NCI-H774 (cell line): ENCODE measurements at regions not wholly inside any gene's neighbourhood (a gene's known extent, or its start where the extent isn't known, plus 50 kb on each side); places are given as distances from the start of the nearest gene placed in this dataset.

Source experiments
- DNase-seq: peaks from one replicate; lab custom pipeline; 2025; lab: John Stamatoyannopoulos, UW

DNA sequence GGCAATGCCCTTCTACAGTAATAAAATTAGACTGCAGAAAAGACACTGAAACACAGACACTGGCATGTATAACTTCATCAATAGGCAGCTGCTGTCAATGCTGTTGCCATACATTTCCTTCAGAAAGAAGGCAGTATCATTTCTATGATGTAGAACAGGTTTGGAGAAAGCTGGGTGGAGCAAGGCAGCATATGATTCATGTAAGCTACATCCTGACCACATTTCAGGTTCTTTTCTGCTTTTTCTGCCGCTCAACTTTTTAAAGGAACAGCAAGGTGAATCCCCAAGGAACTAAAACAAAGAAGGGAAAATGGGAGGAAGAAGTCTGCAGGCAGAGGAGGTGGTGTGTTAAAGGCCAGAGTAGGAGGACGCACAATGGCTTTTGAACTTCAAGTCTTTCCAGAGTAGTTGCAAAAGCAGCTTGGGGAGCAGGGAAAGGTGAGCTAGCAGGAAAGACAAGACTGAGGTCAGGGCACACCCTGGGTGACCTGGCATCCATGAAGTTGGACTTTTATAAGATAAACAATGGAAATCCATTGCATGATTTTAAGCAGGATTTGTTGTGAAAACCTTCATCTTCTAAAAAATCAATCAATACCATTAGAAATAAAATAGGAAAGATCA is 142.1 kb downstream of the MED10 start:
- no peak for DNase-seq

DNA sequence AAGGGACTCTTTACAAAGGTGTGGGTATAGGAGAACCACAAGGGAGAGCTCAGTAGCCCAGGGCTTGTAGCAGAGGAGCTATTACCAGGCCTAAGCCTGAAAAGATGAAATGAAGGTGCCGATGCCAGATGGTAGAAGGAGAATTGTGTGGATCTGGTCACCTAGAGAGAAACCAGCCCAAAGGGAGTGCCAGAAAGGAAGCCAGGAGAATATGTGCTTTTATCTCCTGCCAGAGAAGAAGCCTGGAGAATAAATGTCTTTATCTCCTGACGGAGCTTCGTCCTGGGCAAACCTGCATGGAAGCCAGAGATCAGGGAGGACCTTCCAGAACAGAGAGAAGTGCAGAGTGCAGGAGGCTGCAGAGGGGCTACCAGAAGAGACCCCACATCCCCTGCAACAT is 142.6 kb downstream of the MED10 start:
- no peak for DNase-seq

DNA sequence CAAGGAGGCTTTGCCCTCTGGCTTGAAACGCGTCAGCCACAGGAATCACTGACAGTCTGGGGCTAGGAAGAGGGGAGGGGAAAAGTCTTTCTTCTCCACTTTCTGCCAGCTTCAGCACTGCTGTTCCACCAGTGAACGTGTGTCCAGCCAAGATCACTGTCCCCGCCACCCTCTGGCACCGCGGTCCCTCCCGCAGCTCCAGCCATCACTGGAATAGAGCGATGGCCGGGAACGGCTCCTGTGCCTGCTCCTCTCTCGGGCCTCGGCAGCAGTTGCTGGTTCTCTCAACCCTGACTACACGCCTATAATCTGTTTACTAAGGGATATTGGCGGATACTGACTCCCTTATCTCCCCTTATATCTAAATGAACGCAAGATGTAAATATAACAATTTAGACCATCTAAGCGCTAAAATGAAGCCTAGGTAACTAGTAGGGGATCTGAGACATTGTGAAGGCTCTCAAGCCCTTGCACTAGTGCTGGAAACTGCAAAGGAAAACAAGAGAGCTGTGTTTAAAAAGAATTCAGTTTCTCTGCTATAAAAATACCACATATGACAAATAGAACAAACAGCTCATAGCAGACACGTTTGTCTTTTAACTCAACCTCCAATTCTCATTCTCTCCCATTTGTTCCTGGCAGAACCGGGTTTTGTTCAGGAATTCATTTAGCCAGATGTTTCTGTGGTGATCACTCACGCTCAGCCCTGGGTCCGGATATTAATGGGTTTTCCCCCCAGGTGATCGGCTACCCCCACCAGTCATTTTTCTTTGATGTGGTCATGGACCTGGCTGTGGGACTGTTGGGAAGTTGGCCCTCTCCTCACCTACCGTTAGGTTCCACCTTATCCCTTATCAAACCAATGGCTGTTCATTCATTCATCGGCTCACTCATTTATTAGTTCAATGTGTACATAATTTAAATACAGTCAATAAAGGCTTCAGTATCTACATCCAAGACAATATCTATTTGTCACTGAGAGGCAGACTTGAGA is 149.8 kb downstream of the MED10 start:
- DNase-seq: no peak

DNA sequence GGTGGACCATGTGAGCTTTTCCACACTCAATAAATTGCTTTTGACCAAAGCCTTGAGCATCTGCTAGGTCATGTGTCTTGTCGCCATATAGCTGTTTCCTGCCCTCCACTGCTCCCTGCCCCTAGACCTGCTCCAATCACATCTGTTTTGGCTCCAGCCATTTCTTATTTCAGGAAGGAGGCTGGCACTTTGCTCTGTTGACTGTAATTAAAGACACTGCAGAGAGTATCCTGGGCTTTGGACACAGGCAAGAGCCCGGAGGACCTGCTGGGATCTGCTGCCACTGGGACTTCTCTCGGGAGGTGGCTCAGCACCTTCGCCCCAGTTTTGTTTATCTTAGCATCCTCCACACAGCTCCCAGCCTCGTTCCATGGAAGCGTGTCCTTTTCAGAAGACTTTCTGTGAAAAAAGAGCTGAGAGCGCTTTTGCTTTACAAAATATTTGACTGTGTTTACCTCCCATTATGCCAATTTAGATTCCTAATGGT is 153.2 kb downstream of the MED10 start:
- DNase-seq: no peak

DNA sequence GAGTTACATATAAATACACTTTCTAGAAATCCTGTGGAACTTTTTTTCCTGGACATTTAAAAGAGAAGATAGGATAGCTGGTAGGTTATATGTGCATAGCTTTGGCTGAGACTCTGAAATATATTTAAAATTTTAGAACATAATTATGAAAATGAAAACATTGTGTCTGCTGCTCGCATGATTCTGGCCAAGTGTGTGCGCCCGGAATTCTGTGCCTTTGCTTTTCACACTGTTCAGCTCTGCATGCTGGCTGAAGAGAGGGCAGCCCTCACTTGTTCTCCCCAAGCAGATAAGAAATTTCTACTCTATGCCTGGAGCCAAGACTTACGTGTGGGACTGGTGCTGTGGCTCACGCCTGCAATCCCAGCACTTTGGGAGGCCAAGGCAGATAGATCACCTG is 153.9 kb downstream of the MED10 start:
- no peak for DNase-seq

DNA sequence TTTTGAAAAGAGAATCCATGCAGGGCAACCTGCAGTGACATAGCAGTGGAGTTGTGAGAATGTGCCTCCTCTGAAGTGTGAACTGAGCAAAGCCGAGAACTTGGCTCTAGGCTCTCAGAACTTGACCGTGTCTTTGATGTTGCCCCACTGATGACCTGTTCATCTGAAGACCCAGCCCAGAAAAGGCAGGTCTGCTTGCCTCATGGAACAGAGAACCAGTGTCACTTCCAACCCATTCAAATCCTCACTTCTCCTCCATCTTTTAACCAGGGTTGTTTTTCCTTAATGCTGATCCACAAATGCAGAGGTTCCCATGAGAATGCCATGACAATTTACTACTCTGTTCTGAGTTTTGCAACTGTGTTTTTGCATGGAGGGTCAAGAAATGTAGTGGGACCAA is 155.4 kb downstream of the MED10 start:
- DNase-seq: no peak

DNA sequence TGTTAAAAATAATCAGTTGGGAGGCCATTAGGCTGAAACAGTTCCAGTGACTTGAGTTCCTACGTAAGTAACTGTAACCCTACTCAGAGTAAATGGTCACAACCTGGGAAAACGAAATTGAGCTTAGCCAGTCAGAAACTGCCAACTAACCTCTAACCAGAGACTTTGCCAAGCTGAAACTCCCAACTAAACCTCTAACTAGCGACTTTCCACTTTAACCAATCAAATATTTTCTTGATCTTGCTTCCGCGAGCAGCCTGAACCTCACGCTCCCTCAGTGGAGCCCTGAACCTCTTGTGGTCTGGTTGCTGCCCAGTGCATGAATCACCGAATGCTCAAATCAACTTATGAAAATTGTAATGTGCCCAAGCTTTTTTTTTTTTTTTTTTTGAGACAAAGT is 156.2 kb downstream of the MED10 start:
- DNase-seq: no peak

DNA sequence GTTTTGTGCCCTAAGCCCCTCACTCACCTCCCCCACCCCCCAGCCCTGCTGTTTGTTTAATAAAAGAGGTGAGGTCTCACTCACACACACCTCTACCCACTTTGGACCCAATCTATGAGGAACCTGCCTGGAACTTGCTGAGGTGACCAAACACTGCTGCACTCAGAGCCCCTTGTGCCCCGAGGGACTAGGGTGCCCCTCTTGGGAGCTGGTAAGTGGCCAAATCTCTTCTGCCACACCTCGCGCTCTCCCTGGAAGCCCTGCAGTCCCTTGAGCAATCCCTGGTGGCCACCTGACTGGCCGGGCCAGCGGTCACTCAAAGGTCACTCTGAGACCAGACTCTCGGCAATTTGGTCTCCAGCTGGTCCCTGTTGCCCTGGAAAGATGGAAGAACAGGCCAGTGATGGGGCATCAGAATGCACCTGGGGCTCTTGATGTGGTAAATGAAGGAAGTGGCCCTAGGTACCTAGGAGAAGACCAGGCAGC is 157.2 kb downstream of the MED10 start:
- DNase-seq: no peak

DNA sequence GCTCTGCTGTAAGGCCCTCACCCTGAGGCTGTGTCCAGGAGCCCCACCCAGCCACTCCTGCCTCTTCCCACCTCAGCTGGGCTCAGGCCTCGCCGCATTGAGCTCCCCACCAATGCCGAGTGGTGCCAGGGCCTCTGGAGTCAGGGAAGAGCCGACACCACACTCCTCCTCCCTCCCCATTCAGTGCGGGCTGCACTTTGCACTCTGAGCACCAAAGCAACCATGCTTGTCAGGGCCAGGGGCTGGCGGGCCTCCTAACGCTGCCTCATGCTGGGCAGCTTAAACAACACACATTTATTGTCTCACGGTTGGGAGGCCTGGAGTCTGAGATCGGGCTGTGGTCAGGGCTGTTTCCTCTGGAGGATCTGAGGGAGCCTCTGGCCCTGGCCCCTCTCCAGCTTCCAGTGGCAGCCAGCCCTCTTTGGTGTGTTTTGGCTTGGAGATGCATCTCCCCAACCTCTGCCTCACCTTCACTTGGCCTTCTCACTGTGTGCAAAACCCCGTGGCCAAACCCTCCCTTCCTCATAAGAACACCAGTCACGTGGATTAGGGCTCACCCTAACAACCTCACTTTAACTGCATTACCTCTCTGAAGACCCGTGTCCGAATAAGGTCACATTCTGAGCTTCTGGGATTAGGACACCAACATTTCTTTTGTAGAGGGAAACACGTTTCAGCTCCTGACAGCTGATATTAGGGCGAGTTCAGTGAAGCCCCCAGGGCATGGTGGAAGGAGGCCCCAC is 157.8 kb downstream of the MED10 start:
- DNase-seq: no peak

DNA sequence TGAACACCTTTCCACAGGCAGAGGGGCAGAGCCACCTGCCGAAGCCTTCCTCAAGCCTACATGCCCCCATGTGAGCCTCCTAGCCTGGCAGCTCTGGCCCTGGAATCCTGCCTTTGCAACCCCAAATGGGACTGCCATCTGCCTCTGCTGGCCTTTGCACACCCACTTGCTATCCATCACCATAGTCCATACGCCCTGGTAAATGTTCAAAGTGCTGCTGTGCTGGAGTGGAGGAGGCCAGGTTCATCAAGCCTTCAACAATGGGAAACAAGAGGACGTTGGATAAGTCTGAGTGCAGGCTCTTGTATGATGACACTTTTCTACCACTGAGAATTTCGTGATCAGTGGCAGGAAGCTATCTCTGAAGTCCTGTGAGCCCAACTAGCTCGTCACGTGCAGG is 159.8 kb downstream of the MED10 start:
- DNase-seq: no peak

DNA sequence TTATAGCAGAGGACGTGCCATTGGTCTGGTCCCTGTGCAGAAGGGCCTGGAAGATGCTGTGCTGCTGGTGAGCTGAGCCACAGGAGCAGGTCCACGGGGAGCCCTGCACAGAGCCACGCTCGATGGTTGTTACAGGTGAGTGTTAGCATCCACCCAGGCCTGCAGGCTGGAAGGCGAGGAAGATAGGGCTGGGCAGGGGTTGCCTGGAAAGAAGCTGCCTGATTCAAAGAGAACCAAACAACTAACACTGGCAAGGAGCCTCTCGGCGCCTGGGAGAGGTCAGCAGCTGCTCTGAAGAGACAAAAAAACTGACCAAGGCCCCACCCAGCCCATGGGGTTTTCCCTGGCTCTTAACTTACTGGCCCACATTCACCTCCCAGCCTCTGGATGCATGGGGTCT is 160.2 kb downstream of the MED10 start:
- no peak for DNase-seq

DNA sequence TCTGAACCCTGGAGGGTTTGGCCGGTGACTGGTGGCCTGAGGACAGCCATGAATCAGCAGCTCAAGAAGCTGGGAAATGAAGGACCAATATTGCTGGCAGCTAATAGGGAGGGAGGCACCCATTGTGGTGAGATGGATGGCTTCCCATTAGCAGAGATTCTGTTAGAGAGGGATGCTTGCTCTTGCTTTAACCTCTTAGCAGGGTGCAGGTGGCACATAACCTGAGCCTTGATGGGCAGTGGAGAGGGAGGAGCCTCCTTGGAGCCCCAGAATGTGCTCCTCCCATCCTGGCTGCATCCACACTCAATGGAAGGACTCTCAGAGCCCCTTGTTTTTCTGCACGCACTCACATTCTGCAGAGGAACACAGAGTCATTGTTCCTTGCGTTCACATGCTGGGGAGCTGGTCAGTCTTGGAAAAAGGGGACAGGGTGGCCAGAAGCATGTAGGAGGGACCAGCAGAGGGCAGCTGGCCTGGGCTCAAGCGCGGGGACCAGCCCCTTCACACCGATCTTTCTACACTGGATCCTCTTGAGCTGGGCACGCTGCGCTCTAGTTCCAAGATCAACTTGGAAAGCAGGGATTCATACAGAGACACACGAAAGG is 161.8 kb downstream of the MED10 start:
- DNase-seq: no peak

DNA sequence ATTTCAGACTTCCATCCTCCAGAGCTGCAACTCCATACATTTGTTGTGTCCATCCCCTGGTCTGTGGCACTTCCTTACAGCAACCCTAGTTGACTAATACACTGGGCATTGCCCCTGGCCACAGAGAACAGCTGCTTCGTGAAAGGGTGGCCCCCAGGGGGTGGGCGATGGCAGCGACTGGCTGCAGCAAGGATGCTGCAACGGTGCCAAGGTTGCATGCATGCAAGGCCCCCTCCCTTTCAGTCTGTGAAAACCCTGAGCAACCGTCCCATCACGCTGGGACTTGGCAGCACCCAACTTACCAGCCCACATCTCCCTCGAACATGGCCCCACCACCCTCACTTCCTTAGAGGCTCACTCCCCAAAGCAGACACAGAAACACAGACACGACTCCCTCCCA is 162.5 kb downstream of the MED10 start:
- DNase-seq: no peak

DNA sequence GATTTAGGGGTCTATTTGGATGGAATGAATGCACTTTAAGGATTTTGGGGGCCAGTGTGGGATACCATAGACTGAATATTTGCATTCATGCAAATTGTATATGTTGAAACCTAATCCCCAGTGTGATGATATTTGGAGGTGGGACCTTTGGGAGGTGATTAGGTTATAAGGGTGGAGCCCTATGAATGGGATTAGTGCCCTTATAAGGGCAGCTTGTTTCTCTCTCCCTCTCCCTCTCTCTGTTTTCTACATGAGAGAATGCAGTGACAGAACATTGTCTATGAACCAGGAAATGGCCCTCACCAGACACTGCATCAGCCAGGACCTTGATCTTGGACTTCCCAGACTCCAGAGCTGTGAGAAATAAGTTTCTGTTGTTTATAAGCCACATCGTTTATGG is 166.1 kb downstream of the MED10 start:
- DNase-seq: no peak

DNA sequence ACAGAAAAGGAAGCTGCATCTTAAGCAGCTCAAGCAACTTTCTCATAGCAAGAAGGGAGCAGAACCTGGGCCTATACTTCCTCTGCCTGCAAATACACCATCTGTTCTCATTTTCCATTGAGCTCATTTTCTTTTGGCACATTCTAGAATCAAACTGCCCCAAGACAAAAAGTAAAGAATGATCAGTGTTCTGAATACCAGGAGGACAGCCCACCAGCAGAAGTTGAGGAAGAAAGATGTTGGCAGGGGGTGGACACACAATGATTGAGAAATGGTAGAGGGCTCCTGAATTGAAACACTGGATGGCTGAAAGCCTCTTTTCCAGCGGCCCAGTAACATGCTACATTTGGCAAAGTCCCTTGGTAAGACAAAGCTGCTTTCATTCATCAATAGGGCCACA is 171.8 kb downstream of the MED10 start:
- no peak for DNase-seq

DNA sequence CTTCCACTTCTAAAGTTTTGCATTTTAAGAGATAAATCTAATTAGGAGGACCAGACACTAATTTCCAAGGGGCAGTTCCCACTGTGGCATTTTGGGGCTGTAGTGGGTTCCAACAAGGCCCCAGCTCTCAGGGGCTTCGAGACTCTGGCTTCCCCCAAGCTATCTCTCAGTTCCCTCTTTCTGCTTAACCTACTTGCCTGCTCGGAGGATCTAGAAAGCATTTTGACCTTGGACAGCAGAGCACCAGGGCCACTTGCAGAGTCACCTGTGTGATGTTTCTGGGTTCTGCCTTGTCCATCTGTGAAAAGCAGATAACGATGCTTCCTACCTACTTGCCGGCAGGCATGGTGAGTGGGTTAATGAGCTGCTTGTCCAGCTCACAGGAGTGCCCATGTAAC is 175.4 kb downstream of the MED10 start:
- DNase-seq: no peak

DNA sequence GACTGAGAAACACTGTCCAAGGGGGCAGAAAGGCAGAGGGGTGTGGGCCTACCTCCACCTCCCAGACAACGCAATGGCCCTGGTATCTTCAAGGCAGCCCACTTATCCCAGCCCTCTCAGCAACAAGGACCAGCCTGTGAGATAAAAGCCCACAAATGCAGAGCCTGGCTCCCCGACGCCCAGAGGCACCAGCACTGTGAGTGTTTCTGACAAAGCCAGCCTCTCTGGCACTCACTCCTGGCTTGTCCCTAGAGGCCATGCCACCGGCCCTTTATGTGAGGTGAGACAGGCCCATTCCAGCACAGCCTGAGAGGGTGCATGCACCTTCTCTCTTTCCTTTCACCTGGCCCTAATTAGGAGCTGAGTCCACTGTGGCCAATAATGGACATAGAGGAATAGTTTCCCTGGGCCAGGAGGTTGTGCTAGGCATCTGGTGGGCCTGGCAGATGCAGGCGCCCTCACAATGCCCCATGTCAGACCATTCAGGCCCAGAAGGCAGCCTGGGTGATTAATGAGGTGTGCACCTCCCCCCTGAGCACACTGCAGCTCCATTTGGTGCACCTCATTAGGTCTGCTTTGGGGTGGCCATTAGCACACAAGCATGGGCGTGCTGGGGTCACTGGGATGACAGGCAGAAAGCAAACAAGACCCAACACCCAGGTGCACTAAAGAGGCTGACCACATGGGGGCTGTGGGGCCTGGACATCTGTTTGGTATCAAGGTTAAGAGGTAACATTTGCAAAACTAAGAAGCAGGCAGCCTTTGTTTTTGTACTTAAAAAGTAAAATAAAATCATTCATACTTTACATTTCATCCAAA is 176.0 kb downstream of the MED10 start:
- DNase-seq: peak; percentile 70

DNA sequence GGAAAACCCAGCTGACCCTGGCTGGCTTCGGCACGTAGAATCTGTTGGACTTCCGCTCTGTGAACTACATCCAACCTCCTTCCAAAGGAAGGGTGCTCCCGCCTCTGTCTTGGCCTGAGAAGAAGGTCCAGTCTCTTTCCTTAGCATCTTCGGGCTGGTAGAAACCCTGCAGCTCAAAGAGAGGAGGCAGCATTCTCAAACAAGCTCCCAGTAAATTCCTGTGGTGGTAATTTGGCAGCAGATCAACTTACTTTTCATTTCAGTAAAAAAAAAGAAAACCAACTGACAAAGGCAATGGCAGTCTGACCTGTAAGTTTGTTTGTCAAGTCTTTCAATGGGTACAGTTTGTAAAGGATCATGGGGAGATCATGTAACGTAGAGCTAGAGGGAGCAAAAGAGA is 176.7 kb downstream of the MED10 start:
- peak; percentile 15 for DNase-seq

DNA sequence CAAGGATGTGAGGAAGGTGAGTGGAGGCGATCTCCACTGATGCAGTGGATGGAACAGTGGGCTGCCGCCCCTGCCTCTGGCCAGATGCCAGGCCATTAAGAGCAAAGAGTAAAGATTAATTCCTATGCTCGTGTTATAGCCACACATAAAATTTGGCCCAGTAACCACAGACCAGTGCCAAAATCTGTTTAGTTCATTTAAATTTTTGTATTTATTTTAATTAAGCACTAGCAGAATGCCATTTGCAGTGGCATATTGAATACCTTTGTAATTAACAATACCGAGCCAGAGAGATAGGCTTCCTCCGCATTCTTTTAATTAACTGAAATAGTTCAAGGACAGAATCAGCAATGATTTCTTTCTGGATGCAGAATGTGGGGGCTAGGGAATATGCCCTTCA is 179.8 kb downstream of the MED10 start:
- no peak for DNase-seq

DNA sequence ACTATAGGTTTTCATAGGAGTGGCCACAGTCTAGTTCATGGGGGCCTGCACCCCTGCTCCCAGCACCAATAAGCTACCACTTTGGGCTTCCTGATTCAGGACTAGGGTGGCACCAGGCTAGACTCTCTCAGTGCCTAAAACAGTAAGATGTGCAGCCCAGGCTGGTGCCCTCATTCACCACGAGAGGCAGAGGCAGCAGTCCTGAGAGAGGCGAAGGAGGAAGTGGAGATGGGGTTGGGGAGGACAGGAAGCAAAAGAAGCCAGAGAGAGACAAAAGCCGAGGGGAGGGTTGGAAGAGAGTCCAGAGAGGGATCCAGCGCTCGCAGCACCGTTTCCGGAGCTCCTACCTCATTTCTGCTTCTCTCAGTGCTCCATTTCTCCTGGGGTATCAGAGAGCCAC is 180.9 kb downstream of the MED10 start:
- no peak for DNase-seq

DNA sequence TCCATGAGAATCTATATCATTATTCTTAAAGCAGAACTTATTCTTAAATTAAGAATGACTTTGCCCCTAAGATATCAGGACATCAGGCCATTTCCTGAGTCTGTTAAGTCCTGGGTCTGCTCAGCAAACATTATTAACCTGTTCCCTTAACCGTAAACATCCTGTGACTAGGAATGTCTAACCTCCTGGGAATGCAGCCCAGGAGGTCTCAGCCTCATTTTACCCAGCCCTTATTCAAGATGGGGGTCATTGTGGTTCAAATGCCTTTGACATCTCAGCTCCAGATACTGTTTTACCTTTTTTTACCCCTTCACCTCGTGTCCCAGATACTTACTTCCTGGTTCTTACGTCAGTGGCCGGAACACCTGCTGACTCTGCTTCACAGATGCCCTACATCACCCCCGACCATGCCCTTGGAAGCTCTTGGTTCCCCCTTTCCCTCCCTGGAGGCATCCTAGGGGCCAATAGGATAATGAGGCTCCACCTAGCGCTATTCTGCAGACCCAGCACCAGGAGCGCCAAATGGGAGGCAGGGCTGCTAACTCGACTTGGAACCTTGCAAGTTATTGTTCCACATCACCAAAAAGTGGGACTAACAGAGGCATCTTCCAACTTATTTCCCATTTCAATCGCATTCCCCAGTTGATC is 182.5 kb downstream of the MED10 start:
- no peak for DNase-seq
